ENCODE measurements at regions not wholly inside any gene's neighbourhood (a gene's known extent, or its start where the extent isn't known, plus 50 kb on each side); places are given as distances from the start of the nearest gene placed in this dataset.

DNA sequence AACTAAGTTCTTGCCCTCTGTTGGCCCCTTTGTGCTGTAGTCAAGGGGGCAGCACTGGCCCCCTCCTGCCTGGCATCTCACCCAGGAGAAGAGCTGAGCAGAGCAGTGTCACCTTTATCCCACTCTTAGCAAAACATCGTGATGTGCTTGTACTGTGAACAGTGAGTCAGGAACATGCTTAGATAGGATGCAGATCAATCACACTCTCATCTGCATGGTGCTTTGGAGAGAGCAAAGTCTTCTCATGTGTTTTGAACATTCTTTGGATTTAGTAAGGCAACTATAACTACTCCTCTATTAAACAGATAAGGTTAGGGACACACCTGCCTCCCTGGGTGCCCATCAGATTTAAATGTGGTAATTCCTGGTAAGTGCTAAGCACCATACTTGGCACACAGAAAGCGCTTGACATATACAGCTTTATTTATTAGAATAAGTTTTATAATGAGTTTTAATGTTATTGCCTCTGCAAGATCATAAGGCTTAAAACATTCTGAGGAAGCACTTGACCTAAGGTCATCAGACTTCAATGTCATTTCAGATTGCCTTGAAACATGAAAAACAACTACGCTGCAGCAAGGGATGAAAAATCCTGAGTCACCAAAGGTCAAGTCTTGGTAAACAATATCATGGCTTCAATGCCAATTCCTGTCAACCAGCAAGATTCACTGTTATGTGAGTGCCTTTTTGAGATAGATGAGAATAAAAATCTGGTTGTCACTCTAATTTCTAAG lies 82.4 kb upstream of the IRS2 start:
- TF ChIP-seq, protein P1, sequence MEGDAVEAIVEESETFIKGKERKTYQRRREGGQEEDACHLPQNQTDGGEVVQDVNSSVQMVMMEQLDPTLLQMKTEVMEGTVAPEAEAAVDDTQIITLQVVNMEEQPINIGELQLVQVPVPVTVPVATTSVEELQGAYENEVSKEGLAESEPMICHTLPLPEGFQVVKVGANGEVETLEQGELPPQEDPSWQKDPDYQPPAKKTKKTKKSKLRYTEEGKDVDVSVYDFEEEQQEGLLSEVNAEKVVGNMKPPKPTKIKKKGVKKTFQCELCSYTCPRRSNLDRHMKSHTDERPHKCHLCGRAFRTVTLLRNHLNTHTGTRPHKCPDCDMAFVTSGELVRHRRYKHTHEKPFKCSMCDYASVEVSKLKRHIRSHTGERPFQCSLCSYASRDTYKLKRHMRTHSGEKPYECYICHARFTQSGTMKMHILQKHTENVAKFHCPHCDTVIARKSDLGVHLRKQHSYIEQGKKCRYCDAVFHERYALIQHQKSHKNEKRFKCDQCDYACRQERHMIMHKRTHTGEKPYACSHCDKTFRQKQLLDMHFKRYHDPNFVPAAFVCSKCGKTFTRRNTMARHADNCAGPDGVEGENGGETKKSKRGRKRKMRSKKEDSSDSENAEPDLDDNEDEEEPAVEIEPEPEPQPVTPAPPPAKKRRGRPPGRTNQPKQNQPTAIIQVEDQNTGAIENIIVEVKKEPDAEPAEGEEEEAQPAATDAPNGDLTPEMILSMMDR (IDR thresholded peaks at IDR 0.05), result no peak
- no peak for TF ChIP-seq POLR2AphosphoS5 (IDR thresholded peaks at IDR 0.05)
